GM21381 (cell line): ENCODE measurements at regions not wholly inside any gene's neighbourhood (a gene's known extent, or its start where the extent isn't known, plus 50 kb on each side); places are given as distances from the start of the nearest gene placed in this dataset.

Experiments
- ATAC-seq: cut with Tn5 transposase; IDR thresholded peaks from one replicate; pipeline ENCODE4 v1.9.1; 2021; ENCODE audit warnings: mild to moderate bottlenecking, moderate library complexity; ENCODE audit not compliant: unreplicated experiment

- ATAC-seq = no peak
These were observed 118.0 kb upstream of the HS6ST1 start for GRCh38 chr2:128436479-128437203.

- no peak for ATAC-seq
These were observed 118.5 kb upstream of the HS6ST1 start for GRCh38 chr2:128437204-128437565.

GRCh38 chr2:128438091-128438490 is 119.4 kb upstream of the HS6ST1 start:
- ATAC-seq = no peak

- no peak for ATAC-seq
These were observed 119.9 kb upstream of the HS6ST1 start for GRCh38 chr2:128438586-128438985.

- ATAC-seq = no peak
These were observed 120.5 kb upstream of the HS6ST1 start for GRCh38 chr2:128439031-128439790.

GRCh38 chr2:128439791-128440665 is 121.4 kb upstream of the HS6ST1 start:
- ATAC-seq = no peak

- ATAC-seq = no peak
These were observed 122.1 kb upstream of the HS6ST1 start for GRCh38 chr2:128440666-128441340.

- ATAC-seq = no peak
These were observed 122.8 kb upstream of the HS6ST1 start for GRCh38 chr2:128441341-128442052.

- ATAC-seq = no peak
These were observed 123.5 kb upstream of the HS6ST1 start for GRCh38 chr2:128442053-128442751.

- ATAC-seq = no peak
These were observed 124.2 kb upstream of the HS6ST1 start for GRCh38 chr2:128442891-128443302.

GRCh38 chr2:128444121-128444771 is 125.6 kb upstream of the HS6ST1 start:
- ATAC-seq = no peak

GRCh38 chr2:128444816-128445522 is 126.3 kb upstream of the HS6ST1 start:
- ATAC-seq = no peak

GRCh38 chr2:128445523-128445900 is 126.8 kb upstream of the HS6ST1 start:
- ATAC-seq = no peak

GRCh38 chr2:128446049-128446873 is 127.6 kb upstream of the HS6ST1 start:
- no peak for ATAC-seq

GRCh38 chr2:128446874-128447537 is 128.3 kb upstream of the HS6ST1 start:
- ATAC-seq = no peak

- ATAC-seq = no peak
These were observed 128.9 kb upstream of the HS6ST1 start for GRCh38 chr2:128447538-128447995.
